Stomach (tissue), 4 donors: ENCODE measurements at regions not wholly inside any gene's neighbourhood (a gene's known extent, or its start where the extent isn't known, plus 50 kb on each side); places are given as distances from the start of the nearest gene placed in this dataset.

Source experiments
- EP300 ChIP-seq: sonication (generic); formaldehyde crosslinking; IDR thresholded peaks from one replicate; pipeline ENCODE4 v1.6.1; 2017; ENCODE audit warnings: antibody characterized with exemption
- POLR2A ChIP-seq, 4 donors: fragments of 450-650 bp; IDR thresholded peaks; one replicate each; pipeline ENCODE4 v1.6.1; 2016; ENCODE audit warnings: antibody characterized with exemption in 4 of 4, control low read depth in 2 of 4, mild to moderate bottlenecking in 1 of 4, moderate library complexity in 1 of 4
- POLR2AphosphoS5 ChIP-seq, 3 donors: sonication (generic); formaldehyde crosslinking; IDR thresholded peaks; one replicate each; pipeline ENCODE4 v1.6.1; 2016; ENCODE audit warnings: antibody characterized with exemption in 3 of 3
- TF ChIP-seq, protein P1 (sequence below), 7 experiments: fragments of 450-650 bp in 4 of 7; fragments of 200-600 bp in 3 of 7; sonication (generic) in 3 of 7; IDR thresholded peaks; one replicate each; pipeline ENCODE4 v1.5.1; 2016 to 2019; ENCODE audit warnings: antibody characterized with exemption in 7 of 7, control low read depth in 2 of 7, mild to moderate bottlenecking in 1 of 7

- TF ChIP-seq POLR2A (IDR thresholded peaks at IDR 0.05) (no peak), POLR2AphosphoS5 (IDR thresholded peaks at IDR 0.05) (no peak), EP300 (no peak)
- TF ChIP-seq, protein P1, sequence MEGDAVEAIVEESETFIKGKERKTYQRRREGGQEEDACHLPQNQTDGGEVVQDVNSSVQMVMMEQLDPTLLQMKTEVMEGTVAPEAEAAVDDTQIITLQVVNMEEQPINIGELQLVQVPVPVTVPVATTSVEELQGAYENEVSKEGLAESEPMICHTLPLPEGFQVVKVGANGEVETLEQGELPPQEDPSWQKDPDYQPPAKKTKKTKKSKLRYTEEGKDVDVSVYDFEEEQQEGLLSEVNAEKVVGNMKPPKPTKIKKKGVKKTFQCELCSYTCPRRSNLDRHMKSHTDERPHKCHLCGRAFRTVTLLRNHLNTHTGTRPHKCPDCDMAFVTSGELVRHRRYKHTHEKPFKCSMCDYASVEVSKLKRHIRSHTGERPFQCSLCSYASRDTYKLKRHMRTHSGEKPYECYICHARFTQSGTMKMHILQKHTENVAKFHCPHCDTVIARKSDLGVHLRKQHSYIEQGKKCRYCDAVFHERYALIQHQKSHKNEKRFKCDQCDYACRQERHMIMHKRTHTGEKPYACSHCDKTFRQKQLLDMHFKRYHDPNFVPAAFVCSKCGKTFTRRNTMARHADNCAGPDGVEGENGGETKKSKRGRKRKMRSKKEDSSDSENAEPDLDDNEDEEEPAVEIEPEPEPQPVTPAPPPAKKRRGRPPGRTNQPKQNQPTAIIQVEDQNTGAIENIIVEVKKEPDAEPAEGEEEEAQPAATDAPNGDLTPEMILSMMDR (IDR thresholded peaks at IDR 0.05), result no peak
Measured at GRCh38 chr2:16290311-16291020, 350.1 kb downstream of the MYCN start.
